ENCODE measurements at regions not wholly inside any gene's neighbourhood (a gene's known extent, or its start where the extent isn't known, plus 50 kb on each side); places are given as distances from the start of the nearest gene placed in this dataset.

GRCh38 chr7:106968160-106968559 is 76.3 kb upstream of the PRKAR2B start:
- Histone ChIP-seq H3K27me3 (ENCODE audit: control insufficient read depth, insufficient read depth, low read length, poor library complexity, severe bottlenecking) (no peaks in the 10 kb centered on the region), H3K9me3 (ENCODE audit: control insufficient read depth, low read length) (no peaks in the 10 kb centered on the region), H3K27ac (ENCODE audit: low read depth, low read length) (no peak overlapping the region), H3K9ac (ENCODE audit: extremely low read depth, low read length, poor library complexity, severe bottlenecking) (no peak overlapping the region), H3K4me1 (ENCODE audit: control insufficient read depth, insufficient read depth, low read length) (no peaks in the 10 kb centered on the region), H3K4me3 (ENCODE audit: low read length) (no peak overlapping the region), H3K36me3 (ENCODE audit: control insufficient read depth, insufficient read depth, low read length) (no peaks in the 10 kb centered on the region)
- peak; percentile 58 for DNase-seq
- TF ChIP-seq CTCF (conservative IDR thresholded peaks at IDR 0.05): no peak
- no peaks in the 10 kb centered on the region for H3K36me3 Mint-ChIP-seq (ENCODE audit: low read depth)
- no peak overlapping the region for H3K27ac Mint-ChIP-seq
- H3K27me3 Mint-ChIP-seq (ENCODE audit: insufficient read depth): peaks cover 2% of the 10 kb centered on the region
- H3K9me3 Mint-ChIP-seq: no peaks in the 10 kb centered on the region
- no peaks in the 10 kb centered on the region for H3K4me1 Mint-ChIP-seq
- WGBS, 2 experiments (ENCODE audit: insufficient coverage in 1 of 2, insufficient read length in 1 of 2): 55 to 72% methylated on average over 4 to 5 of the region's 5 CpGs
- no peak overlapping the region for H3K4me3 Mint-ChIP-seq

GRCh38 chr7:106978425-106979420 is 65.8 kb upstream of the PRKAR2B start:
- Mint-ChIP-seq H3K4me3 (no peak overlapping the region), H3K27me3 (ENCODE audit: insufficient read depth) (no peaks in the 10 kb centered on the region), H3K36me3 (ENCODE audit: low read depth) (no peaks in the 10 kb centered on the region), H3K4me1 (peaks cover 5% of the 10 kb centered on the region), H3K9me3 (no peaks in the 10 kb centered on the region), H3K27ac (no peak overlapping the region)
- H3K9ac ChIP-seq (ENCODE audit: extremely low read depth, low read length, poor library complexity, severe bottlenecking): no peak overlapping the region
- no peaks in the 10 kb centered on the region for H3K9me3 ChIP-seq (ENCODE audit: control insufficient read depth, low read length)
- DNase-seq: no peak
- H3K4me3 ChIP-seq (ENCODE audit: low read length): no peak overlapping the region
- H3K27me3 ChIP-seq (ENCODE audit: control insufficient read depth, insufficient read depth, low read length, poor library complexity, severe bottlenecking): no peaks in the 10 kb centered on the region
- peak; percentile 33 for TF ChIP-seq CTCF (conservative IDR thresholded peaks at IDR 0.05)
- 84 to 94% methylated on average over 3 to 10 of the region's 10 CpGs for WGBS, 2 experiments (ENCODE audit: insufficient coverage in 1 of 2, insufficient read length in 1 of 2)
- no peak overlapping the region for H3K27ac ChIP-seq (ENCODE audit: low read depth, low read length)
- no peaks in the 10 kb centered on the region for H3K36me3 ChIP-seq (ENCODE audit: control insufficient read depth, insufficient read depth, low read length)
- H3K4me1 ChIP-seq (ENCODE audit: control insufficient read depth, insufficient read depth, low read length): peaks cover 4% of the 10 kb centered on the region

GRCh38 chr7:106979551-106980357 is 64.8 kb upstream of the PRKAR2B start:
- Mint-ChIP-seq H3K27me3 (ENCODE audit: insufficient read depth) (no peaks in the 10 kb centered on the region), H3K4me3 (no peak overlapping the region), H3K36me3 (ENCODE audit: low read depth) (no peaks in the 10 kb centered on the region), H3K9me3 (no peaks in the 10 kb centered on the region), H3K4me1 (peaks cover 5% of the 10 kb centered on the region), H3K27ac (no peak overlapping the region)
- H3K4me3 ChIP-seq (ENCODE audit: low read length): no peak overlapping the region
- peak overlapping the region; percentile 36 for H3K27ac ChIP-seq (ENCODE audit: low read depth, low read length)
- peaks cover 4% of the 10 kb centered on the region for H3K4me1 ChIP-seq (ENCODE audit: control insufficient read depth, insufficient read depth, low read length)
- WGBS, 2 experiments (ENCODE audit: insufficient coverage in 1 of 2, insufficient read length in 1 of 2): 49 to 68% methylated on average over 3 to 8 of the region's 9 CpGs
- H3K36me3 ChIP-seq (ENCODE audit: control insufficient read depth, insufficient read depth, low read length): no peaks in the 10 kb centered on the region
- H3K27me3 ChIP-seq (ENCODE audit: control insufficient read depth, insufficient read depth, low read length, poor library complexity, severe bottlenecking): no peaks in the 10 kb centered on the region
- no peak overlapping the region for H3K9ac ChIP-seq (ENCODE audit: extremely low read depth, low read length, poor library complexity, severe bottlenecking)
- H3K9me3 ChIP-seq (ENCODE audit: control insufficient read depth, low read length): no peaks in the 10 kb centered on the region
- DNase-seq: no peak
- TF ChIP-seq CTCF (conservative IDR thresholded peaks at IDR 0.05): no peak
